GM06990 (cell line): ENCODE measurements at regions not wholly inside any gene's neighbourhood (a gene's known extent, or its start where the extent isn't known, plus 50 kb on each side); places are given as distances from the start of the nearest gene placed in this dataset.
"Not testable (repeated sequence)": the region's sequence is repeated elsewhere in the genome, so short reads cannot be mapped to it uniquely, and the experiment has no call there.

ENCODE experiments used
- DNase-seq: peaks from one replicate; pipeline ENCODE4 v3.0.0-alpha.2; 2011; ENCODE audit not compliant: insufficient read length; ENCODE audit errors: extremely low read depth
- H3K27me3 ChIP-seq: replicated peaks from 2 replicates; pipeline ENCODE4 v1.6.0; 2011; ENCODE audit warnings: low read length; ENCODE audit not compliant: control insufficient read depth, insufficient read depth
- H3K36me3 ChIP-seq: 2 replicates; pipeline ENCODE4 v1.5.1; 2011; ENCODE audit warnings: low read length; ENCODE audit not compliant: control insufficient read depth, insufficient read depth
- H3K4me3 ChIP-seq: replicated peaks from 2 replicates; pipeline ENCODE4 v1.5.1; 2011; ENCODE audit warnings: low read depth, mild to moderate bottlenecking, control low read depth, low read length
- TF ChIP-seq, protein P1 (sequence below): IDR thresholded peaks from 2 replicates; pipeline ENCODE4 v1.5.1; 2011; ENCODE audit warnings: low read length, control low read depth, mild to moderate bottlenecking, inconsistent platforms; ENCODE audit not compliant: insufficient read depth, poor library complexity, severe bottlenecking

- TF ChIP-seq, protein P1, sequence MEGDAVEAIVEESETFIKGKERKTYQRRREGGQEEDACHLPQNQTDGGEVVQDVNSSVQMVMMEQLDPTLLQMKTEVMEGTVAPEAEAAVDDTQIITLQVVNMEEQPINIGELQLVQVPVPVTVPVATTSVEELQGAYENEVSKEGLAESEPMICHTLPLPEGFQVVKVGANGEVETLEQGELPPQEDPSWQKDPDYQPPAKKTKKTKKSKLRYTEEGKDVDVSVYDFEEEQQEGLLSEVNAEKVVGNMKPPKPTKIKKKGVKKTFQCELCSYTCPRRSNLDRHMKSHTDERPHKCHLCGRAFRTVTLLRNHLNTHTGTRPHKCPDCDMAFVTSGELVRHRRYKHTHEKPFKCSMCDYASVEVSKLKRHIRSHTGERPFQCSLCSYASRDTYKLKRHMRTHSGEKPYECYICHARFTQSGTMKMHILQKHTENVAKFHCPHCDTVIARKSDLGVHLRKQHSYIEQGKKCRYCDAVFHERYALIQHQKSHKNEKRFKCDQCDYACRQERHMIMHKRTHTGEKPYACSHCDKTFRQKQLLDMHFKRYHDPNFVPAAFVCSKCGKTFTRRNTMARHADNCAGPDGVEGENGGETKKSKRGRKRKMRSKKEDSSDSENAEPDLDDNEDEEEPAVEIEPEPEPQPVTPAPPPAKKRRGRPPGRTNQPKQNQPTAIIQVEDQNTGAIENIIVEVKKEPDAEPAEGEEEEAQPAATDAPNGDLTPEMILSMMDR: no peak
- Histone ChIP-seq H3K4me3 (no peak overlapping the region), H3K27me3 (no peaks in the 10 kb centered on the region; the same call in 1 of the 2 replicates), H3K36me3 (no peaks in the 10 kb centered on the region)
- no peak for DNase-seq
Observed at GRCh38 chr12:131192951-131193350, 239.2 kb downstream of the ADGRD1 start.

DNA sequence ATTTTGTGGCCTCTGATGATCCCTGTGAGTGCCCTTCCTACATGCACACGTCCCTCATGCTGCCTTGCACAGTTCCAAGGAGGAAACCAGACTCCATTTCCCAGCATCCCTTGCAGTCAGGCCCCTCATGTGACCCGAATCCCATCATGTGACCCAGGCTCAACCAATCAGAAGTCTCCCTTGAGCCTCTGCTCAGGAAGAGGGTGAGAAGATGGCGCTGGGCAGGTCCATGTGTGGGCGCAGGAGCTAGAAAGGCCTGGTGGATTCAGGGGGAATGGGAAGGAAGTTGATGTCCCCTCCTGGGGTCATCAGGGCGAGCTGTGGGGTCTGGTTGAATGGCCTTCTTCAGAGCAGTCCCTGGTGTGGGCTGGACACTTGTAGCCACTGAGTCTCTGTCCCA lies 240.5 kb downstream of the ADGRD1 start:
- DNase-seq: no peak
- TF ChIP-seq, protein P1: no peak
- Histone ChIP-seq H3K4me3 (no peak overlapping the region), H3K36me3 (no peaks in the 10 kb centered on the region), H3K27me3 (no peaks in the 10 kb centered on the region; the same call in 1 of the 2 replicates)

GRCh38 chr12:131195796-131196195 lies 242.1 kb downstream of the ADGRD1 start:
- TF ChIP-seq, protein P1: no peak
- Histone ChIP-seq H3K36me3 (no peaks in the 10 kb centered on the region), H3K4me3 (no peak overlapping the region), H3K27me3 (no peaks in the 10 kb centered on the region; the same call in 1 of the 2 replicates)
- DNase-seq: no peak

GRCh38 chr12:131196220-131196619 lies 242.5 kb downstream of the ADGRD1 start:
- Histone ChIP-seq H3K36me3 (no peaks in the 10 kb centered on the region), H3K27me3 (no peaks in the 10 kb centered on the region; the same call in 1 of the 2 replicates), H3K4me3 (no peak overlapping the region)
- TF ChIP-seq, protein P1: no peak
- DNase-seq: no peak

DNA sequence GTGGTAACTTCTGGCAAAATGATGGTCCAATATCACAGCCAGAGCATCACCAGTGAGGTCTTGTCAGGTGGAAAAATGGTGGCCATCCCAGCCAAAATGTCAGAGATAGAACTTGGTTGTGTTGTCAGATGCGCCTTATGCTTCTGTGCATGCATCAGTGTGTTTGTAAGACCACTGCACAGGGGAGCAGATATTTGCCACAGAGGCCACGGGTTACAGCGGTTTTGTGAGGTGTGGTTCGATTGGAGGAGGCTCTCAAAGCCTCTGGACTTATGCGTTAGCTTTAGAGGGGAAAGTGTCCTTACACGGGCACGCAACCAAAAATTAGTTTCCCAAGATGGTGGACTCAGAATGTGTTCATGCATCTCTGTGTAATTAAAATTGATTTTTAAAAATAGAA lies 243.8 kb downstream of the ADGRD1 start:
- DNase-seq: no peak
- H3K36me3 ChIP-seq: no peaks in the 10 kb centered on the region
- TF ChIP-seq, protein P1: no peak
- H3K27me3 ChIP-seq: no peaks in the 10 kb centered on the region; the same call in 1 of the 2 replicates
- H3K4me3 ChIP-seq: no peak overlapping the region

GRCh38 chr12:131199221-131199620 lies 245.5 kb downstream of the ADGRD1 start:
- Histone ChIP-seq H3K36me3 (no peaks in the 10 kb centered on the region), H3K4me3 (no peak overlapping the region), H3K27me3 (no peaks in the 10 kb centered on the region; the same call in 1 of the 2 replicates)
- DNase-seq: no peak
- TF ChIP-seq, protein P1: no peak

DNA sequence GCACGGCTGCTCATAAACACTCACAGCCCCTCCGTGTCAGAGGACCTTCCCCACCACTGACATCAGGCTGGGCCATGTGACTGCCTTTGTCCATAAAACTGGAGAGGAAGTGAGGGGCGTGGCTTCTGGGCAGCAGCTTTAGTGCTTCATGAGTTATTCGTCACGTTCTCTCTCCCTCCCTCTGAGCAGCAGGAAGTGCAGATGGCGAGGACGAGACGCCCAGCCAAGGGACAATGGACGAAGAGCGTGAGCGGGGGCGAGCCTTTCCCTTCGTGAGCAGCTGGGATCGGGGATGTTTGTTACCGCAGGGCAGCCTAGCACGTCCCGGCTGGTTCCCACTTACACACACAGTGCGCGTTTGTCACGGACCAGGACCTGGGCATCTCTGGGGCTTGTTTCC lies 248.2 kb downstream of the ADGRD1 start:
- DNase-seq, H3K36me3 ChIP-seq, H3K27me3 ChIP-seq, H3K4me3 ChIP-seq: not testable (repeated sequence)
